Glomerular visceral epithelial cell (primary cell): ENCODE measurements at regions not wholly inside any gene's neighbourhood (a gene's known extent, or its start where the extent isn't known, plus 50 kb on each side); places are given as distances from the start of the nearest gene placed in this dataset.
"Not testable (repeated sequence)": the region's sequence is repeated elsewhere in the genome, so short reads cannot be mapped to it uniquely, and the experiment has no call there.

Source experiments
- DNase-seq: peaks from one replicate; pipeline ENCODE4 v3.0.0-alpha.2; 2016; ENCODE audit errors: extremely low spot score

GRCh38 chr4:91838181-91838861 is 465.4 kb upstream of the GRID2 start:
- no peak for DNase-seq

- DNase-seq, result no peak
These were observed 463.4 kb upstream of the GRID2 start for GRCh38 chr4:91840359-91840758.

GRCh38 chr4:91846233-91846632 is 457.5 kb upstream of the GRID2 start:
- DNase-seq, result no peak

- no peak for DNase-seq
These were observed 452.3 kb upstream of the GRID2 start for GRCh38 chr4:91851456-91851855.

GRCh38 chr4:91887926-91888325 is 415.8 kb upstream of the GRID2 start:
- no peak for DNase-seq

GRCh38 chr4:91891217-91891616 is 412.5 kb upstream of the GRID2 start:
- not testable (repeated sequence) for DNase-seq

GRCh38 chr4:91894006-91894405 is 409.8 kb upstream of the GRID2 start:
- no peak for DNase-seq

- no peak for DNase-seq
These were observed 399.2 kb upstream of the GRID2 start for GRCh38 chr4:91904556-91904955.

- no peak for DNase-seq
These were observed 393.8 kb upstream of the GRID2 start for GRCh38 chr4:91909963-91910362.

- DNase-seq, result no peak
These were observed 389.5 kb upstream of the GRID2 start for GRCh38 chr4:91914176-91914804.

DNA sequence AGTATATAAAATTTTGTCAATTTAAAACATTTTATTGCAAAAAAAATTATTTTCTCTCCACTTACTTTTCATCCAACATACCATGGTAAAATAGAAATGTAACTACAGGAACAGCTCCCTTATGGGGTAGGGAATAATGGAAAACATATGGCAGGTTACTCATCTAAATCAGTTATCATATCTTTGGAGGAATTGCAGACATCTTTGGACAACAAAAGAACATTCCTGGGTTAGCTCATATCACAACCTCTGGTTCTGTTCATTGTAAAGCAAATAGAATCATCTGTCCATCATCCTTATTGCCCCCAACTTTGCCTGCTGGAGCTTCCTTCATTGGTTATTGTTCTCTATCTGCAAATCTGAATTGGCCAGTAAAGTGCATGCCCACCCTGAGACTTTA is 387.5 kb upstream of the GRID2 start:
- DNase-seq, result no peak

DNA sequence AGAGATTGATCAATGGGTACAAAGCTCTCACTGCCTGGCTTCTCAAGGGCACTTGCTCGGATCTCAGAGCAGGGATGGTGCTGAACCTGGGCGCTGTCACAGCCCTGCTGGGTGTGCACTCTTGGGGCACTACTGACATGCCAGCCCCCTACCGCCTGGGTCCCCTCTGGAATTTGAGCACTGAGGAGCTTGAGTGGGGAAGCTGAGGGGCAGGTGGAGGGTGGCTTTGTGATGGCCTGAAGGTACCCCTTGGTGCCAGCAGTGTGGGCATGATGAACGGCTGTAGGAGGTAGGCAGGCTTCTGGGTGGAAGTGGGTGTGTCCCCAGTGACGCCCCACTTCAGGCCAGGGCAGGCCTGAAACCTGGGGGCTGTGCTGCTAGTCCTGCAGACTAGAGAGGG is 379.1 kb upstream of the GRID2 start:
- no peak for DNase-seq

DNA sequence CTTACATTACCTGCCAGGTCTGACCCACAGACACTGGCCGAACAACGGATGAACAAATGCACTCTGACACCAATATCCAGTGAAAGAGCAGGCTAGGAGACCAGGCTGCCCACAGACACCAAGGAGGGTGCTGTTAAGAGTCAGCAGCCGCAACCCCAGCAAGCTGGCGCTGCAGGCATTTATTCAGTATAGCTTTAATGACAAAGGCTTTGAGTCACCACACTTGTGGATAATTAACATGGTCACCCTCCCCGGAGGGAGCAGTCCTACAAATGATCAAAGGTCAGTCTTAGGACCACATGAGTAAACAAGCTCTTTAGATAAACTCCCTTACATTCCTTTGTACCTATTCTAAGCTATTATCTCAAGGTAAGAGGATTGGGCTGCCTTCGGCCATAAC is 368.5 kb upstream of the GRID2 start:
- DNase-seq, result peak; percentile 35

- DNase-seq, result peak; percentile 31
These were observed 367.5 kb upstream of the GRID2 start for GRCh38 chr4:91936311-91936710.

DNA sequence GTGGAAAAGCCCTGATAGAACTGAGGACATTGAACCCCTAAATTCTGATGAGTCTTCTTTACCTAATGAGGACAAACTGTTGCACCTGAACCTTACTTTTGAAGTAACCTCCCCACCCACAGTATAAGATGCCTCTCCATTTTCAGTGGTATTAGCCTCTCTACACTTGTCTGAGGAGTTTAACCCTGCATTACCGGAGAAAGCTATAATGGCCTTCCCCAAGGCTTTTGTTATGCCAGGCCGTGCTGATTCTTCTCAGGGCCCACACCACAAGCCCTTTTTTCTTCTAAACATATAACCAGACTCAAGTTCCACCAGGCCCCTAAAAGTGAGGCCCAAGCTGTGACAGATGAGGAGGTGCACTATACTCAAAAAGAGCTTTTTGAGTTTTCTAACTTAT is 345.8 kb upstream of the GRID2 start:
- no peak for DNase-seq

DNA sequence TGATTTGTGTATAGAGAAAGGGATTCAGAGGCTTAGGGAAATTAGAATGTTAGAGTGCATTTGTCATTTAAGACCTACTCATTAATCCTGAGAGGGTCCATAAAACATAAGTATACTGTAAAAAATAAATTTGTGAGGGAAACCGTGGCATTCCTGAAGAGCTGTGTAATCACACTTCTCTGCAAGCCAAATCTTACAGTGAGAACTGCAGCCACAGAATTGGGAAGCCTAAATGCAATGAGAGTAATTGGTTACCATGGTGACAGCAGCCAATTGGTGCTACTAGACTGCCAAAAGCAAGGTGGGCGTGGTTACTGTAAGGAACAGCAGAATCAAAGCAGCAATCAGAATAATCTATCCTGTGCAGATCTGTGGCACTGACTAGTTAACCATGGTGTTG is 345.2 kb upstream of the GRID2 start:
- DNase-seq, result no peak

- no peak for DNase-seq
These were observed 342.3 kb upstream of the GRID2 start for GRCh38 chr4:91961504-91961903.

- DNase-seq, result no peak
These were observed 340.3 kb upstream of the GRID2 start for GRCh38 chr4:91963486-91963885.

DNA sequence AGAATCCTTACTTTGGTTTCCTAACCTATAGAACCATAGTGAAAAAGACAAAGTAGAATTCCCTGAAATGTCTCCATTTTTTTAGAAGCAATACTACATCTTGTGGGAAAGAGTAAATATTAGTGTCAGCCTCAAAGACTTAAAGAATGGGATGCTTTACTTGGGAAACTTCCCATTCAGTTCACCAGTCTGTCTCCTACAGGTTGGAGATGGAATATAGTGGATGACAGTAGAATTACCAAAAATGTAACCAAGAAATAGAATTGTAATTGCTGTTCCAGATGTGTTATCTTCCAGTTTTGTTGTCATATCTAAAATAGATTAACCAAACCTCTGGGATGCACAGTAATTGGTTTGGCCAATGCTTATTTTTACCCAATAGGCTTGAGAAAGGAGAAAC is 338.6 kb upstream of the GRID2 start:
- no peak for DNase-seq

DNA sequence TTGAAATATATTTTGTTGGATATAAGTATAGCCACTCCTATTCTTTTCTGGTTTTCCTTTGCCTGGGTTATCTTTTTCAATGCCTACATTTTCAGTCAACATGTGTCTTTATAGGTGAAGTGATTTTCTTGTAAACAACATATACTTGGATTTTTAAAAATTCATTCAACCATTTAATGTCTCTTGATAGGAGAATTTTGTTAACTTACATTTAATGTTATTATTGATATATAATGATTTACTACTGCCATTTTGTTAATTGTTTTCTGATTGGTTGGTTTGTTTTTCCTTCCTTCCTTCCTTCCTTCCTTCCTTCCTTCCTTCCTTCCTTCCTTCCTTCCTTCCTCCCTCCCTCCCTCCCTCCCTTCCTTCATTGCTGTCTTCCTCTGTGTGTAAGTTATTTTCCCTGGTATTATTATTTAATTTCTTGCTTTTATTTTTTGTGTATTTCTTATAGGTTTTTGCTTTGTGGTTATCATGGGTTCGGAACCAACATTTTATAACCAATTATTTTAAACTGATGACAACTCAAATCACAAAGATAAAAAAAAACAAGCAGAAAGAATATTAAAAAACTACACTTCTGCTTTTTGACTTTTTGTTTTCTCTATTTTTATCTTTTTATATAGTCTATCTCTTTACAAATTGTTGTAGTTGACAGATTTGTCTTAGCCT is 330.1 kb upstream of the GRID2 start:
- DNase-seq, result no peak

GRCh38 chr4:91984466-91984865 is 319.3 kb upstream of the GRID2 start:
- DNase-seq, result peak; percentile 54

GRCh38 chr4:91989914-91990313 is 313.9 kb upstream of the GRID2 start:
- no peak for DNase-seq

DNA sequence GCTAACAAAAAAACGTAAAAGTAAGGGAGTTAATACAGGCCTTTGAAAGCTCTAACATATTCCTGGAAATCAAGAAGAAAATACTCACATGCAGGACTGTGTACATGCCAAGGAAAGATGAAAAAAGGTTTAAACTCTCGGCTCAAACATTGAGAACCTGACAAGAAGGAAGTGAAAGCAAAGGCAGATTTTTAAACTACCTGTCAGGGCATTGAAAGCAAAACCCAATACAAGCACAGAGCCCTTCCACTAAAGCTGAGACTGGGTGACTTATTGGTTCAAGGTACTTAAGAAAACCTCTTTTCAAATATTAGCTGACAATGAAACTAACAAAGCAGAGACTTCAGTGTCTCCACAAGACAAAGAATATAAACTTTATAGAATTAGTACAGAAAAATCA is 313.0 kb upstream of the GRID2 start:
- no peak for DNase-seq
